Hippocampal formation (tissue), 2 donors: ENCODE measurements at regions not wholly inside any gene's neighbourhood (a gene's known extent, or its start where the extent isn't known, plus 50 kb on each side); places are given as distances from the start of the nearest gene placed in this dataset.

Source experiments
- DNase-seq, 2 donors: peaks; one replicate each; lab custom pipeline; 2025; lab: John Stamatoyannopoulos, UW

DNA sequence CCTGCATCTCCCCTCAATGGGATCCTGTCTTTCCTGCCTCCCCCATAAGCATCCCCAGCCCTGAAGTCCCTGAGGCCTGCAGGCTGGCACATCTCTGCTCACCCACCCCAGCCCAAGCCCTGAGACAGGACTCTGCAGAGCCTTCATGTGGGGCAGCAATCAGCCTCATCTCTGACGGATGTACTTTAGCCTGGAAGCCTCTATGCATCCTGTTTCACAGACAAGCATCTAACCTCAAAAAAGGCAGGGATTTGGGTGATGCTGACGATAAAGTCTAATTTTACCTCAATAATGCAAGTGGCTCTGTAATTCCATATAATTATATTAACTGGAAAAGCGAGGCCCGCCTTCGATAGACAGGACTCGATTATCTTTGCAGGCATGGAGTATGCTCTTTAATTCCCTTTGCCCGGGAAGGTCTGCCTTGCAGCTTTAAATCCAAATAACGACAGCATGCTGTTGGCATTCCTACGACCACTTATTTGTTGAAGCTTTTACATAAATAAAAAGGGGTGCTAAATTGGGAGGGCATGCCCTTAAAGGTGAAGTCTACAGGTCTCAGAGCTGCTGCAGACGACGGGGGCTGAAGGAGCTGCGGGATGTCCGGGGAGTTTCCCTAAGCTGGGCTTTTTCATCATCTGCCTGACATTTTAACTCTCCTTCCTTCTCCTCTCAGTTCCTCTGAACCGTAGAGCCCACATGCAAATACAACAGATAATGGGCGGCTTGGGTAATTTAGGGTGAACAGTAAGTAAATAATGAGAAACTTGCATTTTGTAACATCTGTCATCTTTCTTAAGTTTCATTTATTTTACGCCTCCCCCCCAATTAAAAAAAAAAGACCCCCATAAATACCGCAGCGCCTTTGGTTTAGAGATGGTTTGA is 211.5 kb downstream of the URI1 start:
- no peak for DNase-seq

DNA sequence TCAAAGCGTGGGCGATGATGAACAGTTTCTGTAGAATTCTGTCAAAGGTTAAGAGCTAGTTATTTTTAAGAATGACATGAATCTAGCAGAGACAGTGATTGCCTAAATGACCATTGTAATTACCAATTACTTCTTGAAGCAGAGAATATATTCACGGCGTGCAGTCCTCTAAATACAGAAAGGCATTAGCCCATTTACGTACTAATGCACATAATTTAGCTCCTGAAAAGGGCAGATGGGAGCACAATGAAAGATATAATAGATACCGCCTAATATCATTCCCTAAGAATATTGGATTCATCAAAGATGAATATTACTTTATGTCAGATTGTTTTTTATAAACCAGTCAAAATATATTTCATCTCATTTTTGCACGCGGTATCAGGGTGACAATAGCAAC is 212.4 kb downstream of the URI1 start:
- DNase-seq: no peak

DNA sequence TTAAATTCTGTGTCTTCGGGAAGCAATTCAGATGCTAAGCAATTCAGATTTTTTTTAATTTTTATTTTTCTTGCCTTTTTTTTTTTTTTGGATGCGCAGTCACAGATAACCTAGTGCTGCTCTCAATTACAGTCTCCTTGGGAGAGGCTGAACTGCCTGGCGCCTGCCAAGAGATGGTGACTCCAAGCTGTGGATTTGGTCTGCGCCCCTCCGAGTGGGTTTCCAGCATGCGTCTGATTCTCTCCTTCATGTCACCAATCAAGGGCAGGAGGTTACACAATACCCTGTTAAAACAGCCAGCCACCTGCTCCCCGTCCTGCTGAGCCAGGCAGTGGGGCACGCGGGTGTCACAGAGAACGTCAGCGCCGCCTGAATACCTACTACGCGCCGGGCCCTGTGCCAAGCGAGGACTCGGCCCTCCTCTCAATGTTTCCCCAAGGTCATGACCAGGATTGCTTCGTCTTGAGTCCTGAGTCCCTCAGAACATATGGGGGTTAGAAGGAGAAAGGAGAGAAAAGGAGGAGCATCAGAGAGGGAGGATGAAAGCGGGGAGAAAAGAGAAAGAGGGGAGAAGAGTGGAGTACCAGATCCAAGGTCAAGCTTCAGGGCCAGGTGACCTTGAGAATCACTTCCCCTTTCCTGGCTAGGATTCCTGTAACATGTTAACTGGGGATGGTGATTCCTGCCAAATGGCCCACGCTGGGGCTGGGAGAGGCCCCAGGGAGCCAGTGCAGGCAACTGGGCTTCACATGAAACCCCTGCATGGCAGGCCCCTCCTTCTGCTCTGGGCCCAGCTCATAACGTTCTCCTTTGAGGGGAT is 213.6 kb downstream of the URI1 start:
- DNase-seq: no peak

DNA sequence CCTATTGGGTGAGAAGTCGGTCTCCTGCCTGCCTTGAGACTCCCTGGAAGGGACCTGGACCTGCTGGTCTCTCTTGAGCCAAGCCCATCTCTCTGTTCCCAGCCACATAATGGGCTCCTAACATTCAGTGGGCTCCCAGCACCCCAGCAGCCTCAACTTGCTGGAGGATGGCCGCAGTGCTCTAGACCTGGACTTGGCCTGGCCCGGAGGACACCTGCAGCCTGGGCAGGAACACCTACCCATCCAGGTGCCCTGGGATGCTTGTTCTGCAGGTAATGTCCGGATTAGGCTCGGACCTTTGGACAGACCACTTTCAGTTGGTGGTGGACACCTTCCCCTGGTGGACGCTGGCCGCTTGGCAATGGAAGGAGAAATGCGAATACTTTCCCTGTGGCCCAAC is 214.6 kb downstream of the URI1 start:
- no peak for DNase-seq

DNA sequence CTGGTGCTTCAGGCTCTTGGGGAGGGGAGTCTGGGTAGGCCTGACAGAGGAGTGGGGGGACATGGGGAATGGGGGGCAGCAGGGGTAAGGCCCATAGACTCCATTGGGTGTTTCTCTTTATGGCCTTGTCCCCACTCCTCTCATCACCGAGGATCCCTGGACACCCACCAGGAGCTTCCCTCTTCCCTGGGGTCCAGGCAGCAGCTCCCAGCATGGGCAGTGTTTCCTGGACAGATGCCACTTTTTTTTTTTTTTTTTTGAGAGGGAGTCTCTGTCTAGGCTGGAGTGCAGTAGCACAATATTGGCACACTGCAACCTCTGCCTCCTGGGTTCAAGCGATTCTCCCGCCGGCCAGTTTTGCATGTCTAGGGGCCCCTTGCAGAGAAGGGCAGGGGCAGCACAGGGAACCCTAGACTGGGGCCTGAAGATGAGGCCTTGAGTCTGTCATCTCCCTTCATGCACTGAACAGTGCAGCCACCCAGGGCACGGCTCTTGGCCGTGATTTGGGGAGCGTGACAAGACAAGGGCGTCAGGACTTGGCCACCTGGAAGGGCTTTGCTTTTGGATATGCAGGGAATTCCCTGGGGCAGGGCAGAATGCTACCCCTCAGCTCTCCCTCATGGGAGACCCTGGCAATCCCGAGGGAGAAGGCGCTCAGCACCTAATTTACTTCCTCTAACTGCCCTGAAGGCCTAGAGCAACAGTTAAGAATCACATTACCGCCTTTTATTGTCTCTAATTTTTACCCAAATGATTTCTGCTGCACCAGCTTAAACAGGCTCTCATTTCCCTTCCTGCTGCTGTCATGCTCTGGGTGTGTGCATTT is 213.9 kb upstream of the ZNF536 start:
- no peak for DNase-seq

DNA sequence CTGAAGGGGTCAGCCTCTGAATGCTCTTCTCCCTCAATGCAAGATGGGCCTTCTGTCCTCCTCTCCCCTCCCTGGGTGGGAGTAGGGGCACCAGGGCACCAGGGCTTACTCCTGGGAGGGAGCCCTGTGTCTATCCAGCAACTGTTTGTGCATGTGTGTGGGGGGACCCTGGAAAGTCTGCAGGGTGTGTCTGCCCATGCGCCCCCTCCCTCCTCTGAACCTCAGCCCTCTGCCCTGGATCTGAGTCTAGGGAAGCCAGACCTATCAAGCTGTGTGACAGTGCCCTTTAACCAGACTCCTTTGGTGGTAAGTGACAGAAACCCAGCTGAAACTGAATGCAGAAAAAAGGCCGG is 213.3 kb upstream of the ZNF536 start:
- no peak for DNase-seq

DNA sequence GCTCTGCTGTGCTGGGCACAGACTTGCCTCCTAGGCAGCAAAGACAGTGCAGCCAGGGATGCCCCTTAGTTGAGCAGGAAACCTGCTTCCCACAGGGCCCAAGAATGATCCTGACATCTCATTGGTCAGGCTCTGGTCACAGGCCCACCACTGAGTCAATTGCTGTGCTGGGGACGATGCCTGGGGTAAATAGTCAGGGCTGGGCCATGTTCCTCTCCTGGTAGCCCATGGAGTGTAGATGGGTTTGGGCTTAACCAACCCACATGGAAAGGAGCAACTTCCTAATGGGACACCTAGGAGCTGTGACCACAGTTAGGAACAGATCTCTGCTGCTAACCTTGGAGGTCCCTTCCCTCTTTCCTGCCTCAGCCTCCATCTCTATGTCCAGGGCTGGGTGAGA is 212.5 kb upstream of the ZNF536 start:
- no peak for DNase-seq

DNA sequence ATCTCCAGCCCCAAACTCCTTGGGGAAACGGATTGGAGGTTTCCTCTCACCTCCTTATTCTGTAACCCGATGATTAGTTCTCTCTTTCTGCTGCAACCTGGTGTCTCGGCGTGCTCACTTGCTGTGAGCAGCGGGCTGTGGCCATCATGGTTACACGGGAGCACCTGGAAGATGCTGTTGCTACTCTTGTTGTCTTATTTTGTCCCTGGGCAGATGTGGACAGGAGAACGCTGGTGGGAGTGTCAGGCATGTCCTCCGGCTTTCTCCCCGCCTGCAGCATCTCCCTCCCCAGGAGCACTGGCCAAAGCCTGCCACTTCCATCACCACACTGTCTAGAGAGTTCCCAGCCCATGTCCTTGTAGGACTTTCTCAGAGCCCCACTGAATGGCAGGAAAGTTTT is 211.8 kb upstream of the ZNF536 start:
- no peak for DNase-seq

DNA sequence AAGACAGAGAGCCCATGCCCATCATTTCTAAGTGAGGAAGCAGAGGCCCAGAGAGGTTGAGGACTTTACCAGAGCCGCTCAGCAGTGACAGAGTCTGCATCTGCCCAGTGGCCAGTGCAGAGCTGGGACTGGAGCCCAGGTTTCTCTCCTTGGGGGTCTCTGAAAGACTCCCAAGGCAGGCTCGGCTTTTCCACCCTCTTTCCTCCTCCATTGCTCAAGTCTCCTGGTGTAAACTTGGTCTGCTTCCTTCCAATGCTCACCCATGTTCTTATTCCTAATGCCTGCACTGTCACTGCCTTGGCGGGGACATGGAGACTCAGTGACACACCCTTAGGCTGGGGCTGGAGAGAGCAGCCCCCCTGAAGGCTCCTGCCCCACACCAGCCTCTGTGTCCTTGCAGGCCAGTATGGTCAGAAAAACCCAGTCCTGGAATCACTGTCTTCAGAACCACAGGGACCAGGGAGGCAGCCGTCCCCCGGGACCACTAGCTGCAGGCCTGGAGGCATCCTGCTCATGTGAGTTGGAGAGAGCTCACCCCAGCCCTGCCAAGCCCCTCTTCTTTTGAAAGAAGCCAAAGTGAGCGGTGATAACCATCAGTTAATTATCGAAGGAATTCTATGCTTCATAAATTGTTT is 211.0 kb upstream of the ZNF536 start:
- no peak for DNase-seq

DNA sequence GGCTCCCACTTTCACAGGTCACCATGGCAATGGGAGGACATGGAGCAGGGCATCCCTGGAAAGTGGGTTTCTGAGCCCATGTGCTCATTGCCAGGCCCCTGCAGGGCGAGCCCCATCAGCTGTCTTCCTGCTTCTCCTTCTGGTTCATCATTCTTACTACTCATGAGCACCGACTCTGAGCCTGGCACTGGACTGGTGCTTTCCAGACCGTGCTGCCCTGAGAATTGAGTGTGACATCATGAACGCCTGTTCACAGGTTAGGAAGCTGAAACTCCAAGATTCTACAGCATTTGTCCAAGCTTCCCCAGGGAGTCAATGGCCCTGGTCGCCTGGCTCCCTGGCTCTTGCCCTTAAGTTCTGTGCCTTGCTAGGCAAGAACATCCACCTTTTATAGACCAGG is 210.4 kb upstream of the ZNF536 start:
- DNase-seq: no peak

DNA sequence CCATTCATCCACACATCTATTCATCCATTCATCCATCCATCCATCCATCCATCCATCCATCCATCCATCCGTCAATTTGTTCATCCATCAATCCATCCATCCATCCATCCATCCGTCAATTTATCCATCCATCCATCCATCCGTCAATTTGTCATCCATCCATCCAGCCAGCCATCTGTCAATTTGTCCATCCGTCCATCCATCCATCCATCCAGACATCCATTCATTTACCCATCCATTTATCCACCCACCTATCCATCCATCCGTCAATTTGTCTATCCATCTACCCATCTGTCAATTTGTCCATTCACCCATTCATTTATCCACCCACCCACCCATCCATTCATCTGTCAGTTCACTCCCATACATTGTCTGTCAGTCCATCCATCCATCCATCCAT is 209.5 kb upstream of the ZNF536 start:
- no peak for DNase-seq

DNA sequence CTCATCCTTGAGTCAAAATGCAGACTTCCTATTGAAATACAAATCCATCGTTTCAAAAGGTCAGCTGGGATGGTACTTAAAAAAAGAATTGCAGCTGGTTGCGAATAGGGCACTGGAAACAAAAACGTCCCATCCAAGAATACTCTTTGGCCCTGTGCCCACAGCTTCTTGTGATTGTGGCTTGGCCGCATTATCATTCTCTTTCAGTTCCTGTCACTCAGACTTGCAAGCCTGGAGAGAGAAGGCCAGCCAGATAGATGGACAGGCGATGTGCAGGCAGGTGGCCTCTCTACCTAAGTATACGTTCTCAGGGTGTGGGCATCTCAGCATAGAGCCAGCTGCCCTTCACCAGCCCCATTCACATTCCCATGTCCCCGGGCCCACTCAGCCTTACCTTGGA is 208.5 kb upstream of the ZNF536 start:
- DNase-seq: no peak

DNA sequence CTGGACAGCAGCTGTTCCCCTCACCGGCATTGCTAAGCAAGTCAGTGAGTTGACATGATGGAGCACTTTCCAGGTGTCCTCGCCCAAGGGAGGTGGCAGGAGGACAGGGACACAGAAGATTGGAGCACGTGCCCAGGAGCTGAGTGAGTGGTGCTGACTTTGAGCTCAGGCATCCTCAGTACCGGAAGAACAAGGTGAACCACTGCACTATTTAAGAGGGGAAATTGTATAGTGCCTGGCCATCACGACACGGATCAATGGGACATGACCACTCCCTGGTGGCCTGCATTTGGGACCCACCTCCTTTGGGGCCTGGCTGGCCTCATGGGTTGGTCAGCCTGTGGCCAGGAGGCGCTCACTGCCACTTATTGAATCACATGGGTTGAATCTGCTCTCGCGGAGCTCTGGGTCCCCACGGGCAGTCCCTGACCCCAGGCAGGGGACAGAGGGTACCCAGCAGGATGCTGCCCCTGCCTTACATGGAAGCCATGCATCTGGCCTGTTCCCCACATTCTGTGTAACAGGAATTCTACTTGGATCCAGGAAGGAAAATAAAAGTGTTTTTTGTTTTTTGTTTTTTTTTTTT is 206.9 kb upstream of the ZNF536 start:
- DNase-seq: no peak

DNA sequence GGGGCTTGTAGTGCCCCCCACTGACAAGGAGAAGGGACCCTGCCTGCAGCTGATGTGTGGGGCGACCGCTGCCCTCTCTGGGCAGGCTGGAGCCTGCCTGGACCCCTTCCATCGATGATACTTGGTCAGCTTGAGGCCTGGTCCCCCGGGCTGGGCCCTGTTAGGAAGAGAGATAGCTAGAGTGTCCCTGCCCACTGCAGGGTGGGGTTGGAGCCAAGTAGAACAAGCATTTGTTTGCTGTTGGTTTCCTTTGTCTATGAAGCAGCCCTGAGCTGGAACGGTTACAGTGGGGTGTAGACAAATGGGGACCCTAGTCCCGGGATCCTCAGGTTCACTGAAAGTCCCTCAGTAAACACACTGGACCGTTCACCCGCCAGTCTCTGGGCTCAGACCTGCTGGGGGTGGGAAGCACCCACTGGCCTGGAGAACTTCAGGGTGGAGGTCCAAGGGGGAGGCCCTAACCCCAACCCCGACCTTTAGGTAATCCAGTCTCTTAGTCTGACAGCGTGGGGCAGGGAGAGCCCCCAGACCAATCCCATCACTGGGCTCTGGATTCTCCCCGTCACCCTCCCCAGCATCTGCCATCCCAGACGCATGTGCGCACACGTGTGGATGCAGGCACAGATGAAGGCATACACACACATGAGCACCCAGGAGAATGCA is 204.8 kb upstream of the ZNF536 start:
- no peak for DNase-seq

DNA sequence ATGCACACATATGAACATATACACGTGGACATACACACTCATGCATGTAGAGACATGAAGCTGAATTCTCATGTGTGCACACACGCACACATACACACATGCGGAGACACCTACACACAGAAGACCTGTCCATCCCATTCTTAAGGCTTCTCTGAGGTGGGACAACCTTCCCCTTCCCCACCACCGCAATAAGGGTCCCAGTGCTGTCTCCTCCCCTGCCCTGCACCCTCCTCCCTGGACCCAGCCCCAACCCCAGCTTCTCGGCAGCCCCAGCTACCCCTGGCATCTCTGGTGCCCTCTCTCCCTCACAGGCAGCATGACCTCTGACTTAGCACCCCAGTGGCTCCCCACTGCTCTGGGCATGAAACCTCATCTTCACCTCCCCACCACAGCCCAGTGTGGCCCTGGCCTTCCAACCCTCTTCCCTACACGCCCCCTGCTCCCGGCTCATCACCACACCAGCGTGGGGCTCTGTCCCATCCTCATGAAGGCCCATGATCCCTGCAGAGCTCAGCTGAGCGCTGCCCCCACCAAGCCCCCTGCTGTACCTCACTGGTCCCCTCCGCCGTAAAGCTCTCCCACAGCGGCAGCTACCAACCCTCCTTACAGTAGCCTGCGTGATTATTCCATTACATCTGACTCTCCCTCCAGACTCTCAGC is 204.1 kb upstream of the ZNF536 start:
- DNase-seq: no peak

DNA sequence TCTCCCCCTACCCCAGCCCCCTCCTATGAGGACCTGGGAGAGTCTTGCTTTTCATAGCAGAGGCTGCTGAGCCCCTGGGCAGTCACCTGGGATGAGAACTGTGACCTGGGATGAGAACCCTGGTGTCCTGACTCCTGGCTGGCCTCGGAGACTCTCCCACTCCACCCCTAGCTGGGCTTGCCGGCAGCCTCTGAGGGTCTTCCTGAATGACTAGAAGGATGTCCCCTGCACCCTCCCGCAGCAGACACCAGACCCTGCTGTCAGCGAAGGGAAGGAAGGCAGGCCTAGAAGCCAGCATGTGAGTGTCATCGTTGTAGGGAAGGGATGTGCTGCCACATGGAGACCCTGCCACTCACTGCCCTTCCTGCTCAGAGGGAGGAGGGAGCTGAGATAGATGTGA is 203.4 kb upstream of the ZNF536 start:
- no peak for DNase-seq

DNA sequence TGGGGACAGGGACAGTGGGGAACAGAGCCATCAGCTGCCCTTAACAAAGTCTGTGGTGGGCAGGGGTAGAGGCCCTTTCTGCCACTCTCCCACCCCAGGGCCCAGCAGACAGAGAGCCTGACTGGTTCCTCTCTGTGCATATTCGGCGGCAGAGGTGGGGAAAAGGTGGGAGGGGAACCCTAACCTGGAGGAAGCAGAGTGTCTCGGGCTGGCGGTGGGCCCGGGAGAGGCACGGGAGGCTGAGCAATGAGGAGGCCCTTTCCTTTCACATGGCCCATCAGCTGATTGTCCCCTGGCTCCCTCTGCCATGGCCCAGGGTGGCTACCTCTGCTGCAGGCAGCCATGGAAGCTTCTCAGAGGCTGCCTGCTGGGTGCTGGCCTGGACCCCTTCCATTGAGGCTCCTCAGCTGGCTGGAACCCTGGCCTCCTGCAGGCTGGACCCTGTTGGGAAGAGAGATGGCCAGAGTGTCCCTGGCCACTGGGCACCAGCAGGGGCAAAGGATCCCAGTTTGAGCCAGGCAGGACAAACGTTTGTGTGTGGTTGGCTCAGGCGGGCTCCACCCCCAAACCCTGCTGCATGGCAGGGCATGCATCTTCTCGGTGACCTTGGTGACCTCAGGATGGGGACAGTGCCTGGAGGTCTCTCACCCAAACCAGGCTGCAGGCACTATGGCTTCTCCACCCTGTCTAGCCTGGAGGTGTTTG is 202.8 kb upstream of the ZNF536 start:
- no peak for DNase-seq

DNA sequence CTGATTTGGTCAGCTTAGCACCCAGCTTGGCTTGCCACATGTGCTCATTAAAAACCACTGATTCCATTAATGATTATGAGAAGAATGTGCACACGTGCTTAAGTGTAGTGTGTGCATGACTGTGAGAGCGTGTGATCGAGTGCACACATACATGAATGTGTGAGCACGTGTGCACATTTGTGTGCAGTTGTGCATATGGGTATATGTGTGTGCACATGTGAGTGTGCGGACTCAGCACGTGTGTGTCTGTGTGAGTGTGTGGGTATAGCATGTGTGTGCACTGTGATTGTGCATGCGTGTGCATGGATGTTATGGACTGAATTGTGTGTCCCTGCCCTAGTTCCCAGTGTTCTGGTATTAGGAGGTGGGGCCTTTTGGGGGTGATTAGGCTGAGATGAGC is 202.1 kb upstream of the ZNF536 start:
- DNase-seq: no peak

DNA sequence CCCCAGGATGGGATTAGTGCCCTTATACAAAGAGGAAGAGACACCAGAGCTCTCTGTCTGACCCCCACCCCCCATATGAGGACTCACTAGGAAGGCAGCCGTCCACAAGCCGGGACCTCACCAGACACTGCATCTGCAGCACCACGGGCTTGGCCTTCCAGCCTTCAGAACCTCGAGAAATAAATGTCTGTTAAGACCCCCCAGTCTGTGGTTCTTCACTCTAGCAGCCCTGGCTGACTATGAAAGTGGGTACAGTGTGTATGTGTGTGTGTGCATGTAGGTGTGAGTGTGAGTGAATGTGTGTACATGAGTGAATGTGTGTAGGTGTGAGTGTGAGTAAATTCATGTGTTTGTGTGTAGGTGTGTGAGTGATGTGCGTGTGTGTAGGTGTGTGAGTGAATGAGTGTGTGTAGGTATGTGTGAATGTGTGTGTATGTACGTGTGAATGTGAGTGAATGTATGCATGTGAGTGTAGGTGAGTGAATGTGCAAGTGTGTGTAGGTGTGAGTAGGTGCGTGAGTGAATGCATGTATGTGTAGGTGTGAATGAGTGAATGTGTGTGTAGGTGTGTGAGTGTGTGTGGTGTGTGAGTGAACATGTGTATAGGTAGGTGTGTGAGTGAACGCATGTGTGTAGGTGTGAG is 201.6 kb upstream of the ZNF536 start:
- DNase-seq: no peak
